ENCODE measurements at regions not wholly inside any gene's neighbourhood (a gene's known extent, or its start where the extent isn't known, plus 50 kb on each side); places are given as distances from the start of the nearest gene placed in this dataset.
"Not testable (repeated sequence)": the region's sequence is repeated elsewhere in the genome, so short reads cannot be mapped to it uniquely, and the experiment has no call there.

DNA sequence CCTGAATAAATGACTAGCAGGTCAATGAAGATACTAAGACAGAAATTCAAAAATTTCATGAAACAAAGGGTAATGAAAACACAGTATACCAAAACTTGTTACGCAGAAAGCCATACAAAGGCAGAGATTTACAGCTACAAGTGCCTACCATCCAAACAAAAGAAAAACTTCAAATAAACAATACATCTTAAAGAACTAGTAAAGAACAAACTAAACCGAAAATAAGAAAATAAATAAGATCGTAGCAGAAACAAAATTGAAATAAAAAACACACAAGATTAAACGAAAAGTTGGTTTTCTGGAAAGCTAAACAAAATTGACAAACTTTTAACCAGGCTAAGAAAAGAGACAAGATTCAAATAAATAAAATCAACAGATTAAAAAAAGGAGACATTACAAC lies 51.5 kb downstream of the VPREB1 start:
- ATAC-seq: not testable (repeated sequence)

DNA sequence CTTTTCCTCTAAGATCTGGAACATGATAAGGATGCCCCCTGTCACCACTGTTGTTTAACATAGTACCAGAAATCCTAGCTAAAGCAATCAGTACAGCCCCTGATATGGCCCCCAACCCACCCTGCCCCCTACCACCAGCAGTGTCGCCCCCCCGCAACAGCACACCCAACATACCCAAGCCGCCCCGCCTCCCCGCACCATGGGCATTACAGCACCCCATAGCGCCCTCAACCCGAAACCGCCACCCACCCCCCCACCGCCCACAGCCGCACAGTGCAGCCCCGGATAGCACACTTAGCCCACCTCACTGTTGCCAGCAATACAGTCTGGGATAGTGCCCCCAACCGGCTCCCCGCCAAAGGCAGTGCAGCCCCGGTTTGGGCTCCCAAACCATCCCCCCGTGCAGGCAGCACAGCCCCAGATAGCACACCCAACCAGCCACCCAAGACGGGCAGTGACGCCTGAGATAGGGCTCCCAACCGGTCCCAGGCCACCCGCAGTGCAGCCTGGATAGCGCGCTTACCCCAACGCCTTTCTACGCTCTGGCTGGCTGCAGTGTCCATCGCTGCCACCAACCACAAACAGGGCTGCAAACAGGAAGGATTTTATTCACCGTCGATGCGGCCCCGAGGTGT lies 52.7 kb downstream of the VPREB1 start:
- ATAC-seq: peak in 1 of 2 donors; percentile 12

DNA sequence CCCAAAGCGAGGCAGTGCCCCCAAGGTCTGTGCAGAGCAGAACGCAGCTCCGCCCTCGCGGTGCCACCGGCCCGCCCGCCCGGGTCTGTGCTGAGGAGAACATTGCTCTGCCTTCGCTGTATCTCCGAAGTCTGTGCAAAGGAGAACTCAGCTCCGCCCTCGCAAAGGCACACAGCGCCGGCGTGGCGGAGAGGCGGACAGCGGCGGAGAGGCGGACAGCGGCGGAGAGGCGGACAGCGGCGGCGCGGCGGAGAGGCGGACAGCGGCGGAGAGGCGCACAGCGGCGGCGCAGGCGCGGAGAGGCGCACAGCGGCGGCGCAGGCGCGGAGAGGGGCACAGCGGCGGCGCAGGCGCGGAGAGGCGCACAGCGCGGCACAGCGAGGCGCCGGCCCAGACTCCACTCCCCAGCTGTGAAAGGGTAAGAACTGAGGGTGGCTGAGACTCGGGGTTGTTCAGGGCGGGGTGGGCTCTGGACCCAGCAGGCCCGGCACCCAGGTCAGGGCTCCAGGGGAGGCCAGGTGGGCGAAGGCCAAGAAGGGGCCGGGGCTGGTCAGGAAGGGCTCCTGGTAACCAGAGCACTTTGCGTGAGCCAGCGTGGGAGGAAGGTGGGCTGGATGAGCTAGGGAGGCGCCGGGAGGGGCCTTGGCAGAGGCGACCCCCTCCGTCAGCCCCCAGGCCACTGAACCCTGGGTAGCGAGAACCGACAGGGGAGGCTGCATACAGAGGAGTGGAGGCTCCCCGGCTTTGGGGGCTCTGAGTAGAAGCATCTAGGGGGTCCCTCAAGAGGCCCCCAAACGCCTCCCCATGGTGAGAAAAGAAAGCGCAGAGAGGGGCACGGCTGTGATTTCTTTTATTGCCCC lies 53.4 kb downstream of the VPREB1 start:
- peak; percentile 97 to 99 for ATAC-seq

DNA sequence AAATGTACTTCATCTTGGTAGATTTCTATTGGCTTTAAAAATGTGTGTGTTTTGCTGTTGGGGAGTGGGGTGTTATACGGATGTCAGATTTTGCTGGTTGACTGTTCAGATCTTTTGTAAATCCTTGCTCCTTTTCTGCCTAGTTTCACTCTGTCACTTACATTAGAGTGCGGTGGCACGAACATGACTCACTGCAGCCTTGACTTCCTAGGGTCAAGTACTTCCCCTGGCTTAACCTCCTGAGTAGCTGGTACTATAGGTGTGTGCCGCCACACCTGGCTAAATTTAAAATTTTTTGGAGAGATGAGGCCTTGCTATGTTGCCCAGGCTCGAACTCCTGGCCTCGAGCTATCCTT lies 54.0 kb downstream of the VPREB1 start:
- ATAC-seq: not testable (repeated sequence)

DNA sequence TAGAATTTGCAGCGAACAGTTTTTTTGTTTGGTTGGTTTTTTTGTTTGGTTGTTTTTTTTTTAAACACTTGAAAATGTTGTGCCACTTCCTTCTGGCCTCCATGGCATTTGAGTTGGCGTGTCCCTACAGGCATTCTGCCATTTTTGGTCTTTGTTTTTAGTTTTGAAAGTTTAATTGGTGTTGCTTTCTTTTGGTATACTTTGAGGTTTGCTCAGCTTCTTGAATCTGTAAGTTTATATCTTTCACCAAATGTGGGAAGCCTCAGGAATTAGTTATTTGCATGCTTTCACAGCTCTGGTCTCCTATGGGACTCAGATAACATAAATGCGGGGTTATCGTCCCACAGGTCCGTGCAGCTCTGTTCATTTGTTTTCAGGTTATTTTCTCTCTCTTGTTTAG lies 55.9 kb downstream of the VPREB1 start:
- not testable (repeated sequence) for ATAC-seq

GRCh38 chr22:22300946-22301345 lies 56.4 kb downstream of the VPREB1 start:
- ATAC-seq: not testable (repeated sequence)

GRCh38 chr22:22316589-22316988 lies 72.0 kb downstream of the VPREB1 start:
- ATAC-seq: no peak

DNA sequence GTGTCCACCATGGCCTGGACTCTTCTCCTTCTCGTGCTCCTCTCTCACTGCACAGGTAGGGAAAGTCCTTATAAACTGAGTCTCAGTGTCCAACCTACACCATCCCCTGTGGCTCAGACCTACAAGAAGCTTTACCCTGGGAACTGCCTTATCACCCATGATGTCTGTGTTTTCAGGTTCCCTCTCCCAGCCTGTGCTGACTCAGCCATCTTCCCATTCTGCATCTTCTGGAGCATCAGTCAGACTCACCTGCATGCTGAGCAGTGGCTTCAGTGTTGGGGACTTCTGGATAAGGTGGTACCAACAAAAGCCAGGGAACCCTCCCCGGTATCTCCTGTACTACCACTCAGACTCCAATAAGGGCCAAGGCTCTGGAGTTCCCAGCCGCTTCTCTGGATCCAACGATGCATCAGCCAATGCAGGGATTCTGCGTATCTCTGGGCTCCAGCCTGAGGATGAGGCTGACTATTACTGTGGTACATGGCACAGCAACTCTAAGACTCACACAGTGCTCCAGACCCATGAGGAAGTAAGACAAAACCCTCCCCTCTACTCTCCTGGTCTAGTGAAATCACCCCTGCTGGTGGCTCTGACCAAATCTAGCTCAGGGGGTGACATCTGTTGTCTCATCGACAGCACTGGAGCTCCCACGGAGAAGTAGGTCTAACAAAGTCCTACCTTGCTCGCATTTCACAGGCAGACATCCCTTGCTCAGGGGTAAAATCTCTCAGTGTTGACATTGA lies 74.3 kb downstream of the VPREB1 start:
- no peak for ATAC-seq

GRCh38 chr22:22321743-22322611 lies 77.4 kb downstream of the VPREB1 start:
- ATAC-seq: peak; percentile 86 to 89

DNA sequence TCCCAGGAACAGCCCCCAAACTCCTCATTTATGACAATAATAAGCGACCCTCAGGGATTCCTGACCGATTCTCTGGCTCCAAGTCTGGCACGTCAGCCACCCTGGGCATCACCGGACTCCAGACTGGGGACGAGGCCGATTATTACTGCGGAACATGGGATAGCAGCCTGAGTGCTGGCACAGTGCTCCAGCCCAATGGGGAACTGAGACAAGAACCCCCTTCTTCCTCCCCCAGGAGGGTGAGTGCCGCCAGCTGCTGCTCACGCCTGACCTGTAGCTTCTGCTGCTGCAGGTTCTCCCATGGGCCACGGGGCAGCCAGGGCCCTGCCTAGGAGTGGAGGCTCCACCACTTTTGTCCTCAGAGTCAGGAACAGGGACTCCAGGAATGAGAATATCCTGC lies 78.2 kb downstream of the VPREB1 start:
- no peak for ATAC-seq

- ATAC-seq: no peak
Measured at GRCh38 chr22:22327723-22328122, 83.1 kb downstream of the VPREB1 start.

DNA sequence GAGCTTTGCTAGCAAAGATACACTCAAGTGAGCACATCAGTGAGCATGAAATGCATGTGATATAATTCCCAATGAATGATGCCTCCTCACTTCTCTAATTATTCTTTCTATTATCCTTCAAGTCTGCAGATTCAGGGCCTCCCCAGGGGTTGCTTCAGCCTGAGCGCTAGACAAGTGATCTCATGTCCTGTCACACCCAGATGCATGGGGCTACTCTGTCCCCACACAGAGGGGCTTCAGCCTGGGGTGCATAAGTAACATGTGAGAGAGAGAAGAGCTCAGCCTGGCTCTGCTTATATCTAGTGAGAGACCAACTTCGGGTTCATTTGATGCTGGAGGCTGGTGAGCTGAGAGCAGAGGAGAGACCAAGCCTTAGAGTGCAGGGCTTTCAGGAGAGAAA lies 85.2 kb downstream of the VPREB1 start:
- ATAC-seq: no peak

GRCh38 chr22:22335640-22336039 lies 91.1 kb downstream of the VPREB1 start:
- ATAC-seq: not testable (repeated sequence)

DNA sequence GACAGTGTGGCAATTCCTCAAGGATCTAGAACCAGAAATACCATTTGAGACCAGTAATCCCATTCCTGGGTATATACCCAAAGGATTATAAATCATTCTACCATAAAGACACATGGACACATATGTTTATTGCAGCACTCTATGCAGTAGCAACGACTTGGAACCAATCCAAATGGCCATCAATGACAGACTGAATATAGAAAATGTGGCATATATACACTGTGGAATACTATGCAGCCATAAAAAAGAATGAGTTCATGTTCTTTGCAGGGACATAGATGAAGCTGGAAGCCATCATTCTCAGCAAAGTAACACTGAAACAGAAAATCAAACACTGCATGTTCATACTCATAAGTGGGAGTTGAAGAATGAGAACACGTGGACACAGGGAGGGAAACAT lies 91.7 kb downstream of the VPREB1 start:
- not testable (repeated sequence) for ATAC-seq

GRCh38 chr22:22338778-22339177 lies 94.2 kb downstream of the VPREB1 start:
- ATAC-seq: not testable (repeated sequence)

DNA sequence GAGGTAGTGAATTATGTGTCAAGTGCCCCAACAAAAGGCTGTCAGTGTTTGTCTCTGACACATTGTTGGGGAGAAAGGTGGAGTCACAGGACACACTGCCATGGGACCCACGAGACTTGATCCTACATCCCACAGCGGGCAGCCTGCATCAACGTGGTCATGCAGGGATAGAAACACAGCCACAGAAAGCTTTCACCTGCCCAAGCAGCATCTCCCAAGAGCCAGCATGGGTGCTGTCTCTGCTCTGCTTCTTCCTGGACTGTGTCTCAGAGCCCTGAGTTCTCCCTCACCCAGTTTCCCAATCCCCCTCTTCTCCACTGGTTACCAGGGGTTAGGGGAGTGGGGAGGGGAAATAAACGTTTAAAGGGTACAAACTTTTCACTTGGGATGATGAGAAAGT lies 97.2 kb downstream of the VPREB1 start:
- ATAC-seq: no peak

GRCh38 chr22:22342697-22343580 lies 98.4 kb downstream of the VPREB1 start:
- peak; percentile 58 to 72 for ATAC-seq

DNA sequence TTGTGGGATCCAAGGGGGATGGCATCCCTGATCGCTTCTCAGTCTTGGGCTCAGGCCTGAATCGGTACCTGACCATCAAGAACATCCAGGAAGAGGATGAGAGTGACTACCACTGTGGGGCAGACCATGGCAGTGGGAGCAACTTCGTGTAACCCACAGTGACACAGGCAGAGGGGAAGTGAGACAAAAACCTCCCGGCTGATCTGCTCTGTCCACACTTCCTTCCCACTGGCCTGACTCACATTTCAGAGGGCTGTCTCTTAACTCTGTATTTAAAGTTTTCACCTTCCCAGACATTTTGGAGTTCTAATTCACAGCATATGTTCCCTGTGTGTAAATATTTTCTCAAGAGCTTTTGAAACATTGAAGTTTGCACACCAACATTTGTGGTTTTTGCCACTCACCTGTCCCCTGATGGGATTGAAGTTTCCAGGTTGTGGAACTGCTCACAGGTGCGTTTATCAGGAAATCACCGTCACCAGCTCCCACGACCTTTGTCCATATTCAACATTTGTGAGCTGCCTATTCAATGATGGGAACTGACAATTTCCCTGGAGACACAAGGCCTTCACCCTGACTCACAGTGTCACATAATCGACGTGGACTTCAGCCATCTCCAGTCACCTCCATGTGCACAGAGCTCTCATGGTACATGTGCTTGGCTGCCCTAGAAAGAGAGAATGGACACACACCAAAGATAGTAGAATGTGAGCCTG lies 99.2 kb downstream of the VPREB1 start:
- ATAC-seq: peak in 1 of 2 donors; percentile 44

GRCh38 chr22:22344430-22344829 lies 99.8 kb downstream of the VPREB1 start:
- ATAC-seq: no peak

GRCh38 chr22:22345781-22346180 lies 101.2 kb downstream of the VPREB1 start:
- no peak for ATAC-seq

All from activated CD4-positive, CD25-positive, alpha-beta regulatory T cell treated with anti-CD3 and anti-CD28 coated beads, Interleukin-2, amount 50 U/mL, for 24 hours (primary cell).